Globus pallidus (tissue), 1 donor: ENCODE measurements at regions not wholly inside any gene's neighbourhood (a gene's known extent, or its start where the extent isn't known, plus 50 kb on each side); places are given as distances from the start of the nearest gene placed in this dataset.
A peak's percentile ranks its signal among the peaks of the same experiment; 100 is the strongest.
"Not testable (repeated sequence)": the region's sequence is repeated elsewhere in the genome, so short reads cannot be mapped to it uniquely, and the experiment has no call there.

ENCODE experiments used
- DNase-seq: peaks from one replicate; pipeline ENCODE4 v3.0.0-alpha.2; 2015; ENCODE audit warnings: low spot score

DNA sequence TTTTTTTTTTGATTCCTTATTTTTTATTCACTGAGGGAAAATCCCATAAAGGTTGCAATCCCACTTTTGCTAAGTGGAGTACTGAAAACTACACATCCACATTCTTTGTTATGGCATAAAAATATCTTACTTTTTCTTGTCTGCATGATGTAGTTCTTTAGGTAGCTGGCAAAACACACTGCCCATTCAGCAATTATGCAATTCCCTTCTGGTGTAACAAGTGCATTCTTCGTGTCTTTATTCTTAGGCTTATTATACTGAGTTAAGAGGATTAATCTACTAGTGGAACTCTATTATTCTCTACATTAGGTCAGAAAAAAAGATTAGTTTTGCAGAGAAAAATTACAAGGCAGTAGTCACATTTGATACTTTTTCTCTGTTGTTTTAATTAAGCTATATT is 403.8 kb upstream of the GBE1 start:
- DNase-seq, result no peak

DNA sequence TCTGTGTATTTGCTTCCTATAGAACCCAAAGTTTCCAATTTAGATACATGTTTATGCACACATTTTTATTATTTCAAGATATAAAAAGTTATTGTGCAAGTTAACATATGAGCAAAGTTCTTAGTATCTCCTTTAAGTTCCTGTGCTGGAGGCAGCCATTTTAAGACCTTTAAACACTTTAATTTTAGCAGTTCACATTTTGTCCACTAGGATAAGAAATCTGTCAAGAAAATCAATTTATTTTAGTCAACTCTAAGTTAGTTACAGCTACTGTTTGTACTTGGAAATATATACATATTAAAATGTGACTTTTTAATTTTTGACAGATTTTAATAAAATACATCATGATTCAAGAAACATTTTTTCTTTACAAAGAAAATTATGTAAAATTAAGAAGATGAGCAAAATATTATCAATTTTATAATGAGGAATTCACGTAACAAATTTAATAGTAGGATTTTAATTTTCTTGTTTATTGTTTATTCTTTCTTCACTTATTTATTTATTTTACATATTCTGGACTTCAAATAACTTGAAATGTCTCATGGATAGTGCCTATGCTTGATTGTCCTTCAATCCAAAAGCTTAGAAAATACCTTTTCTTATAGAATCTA is 402.6 kb upstream of the GBE1 start:
- no peak for DNase-seq

DNA sequence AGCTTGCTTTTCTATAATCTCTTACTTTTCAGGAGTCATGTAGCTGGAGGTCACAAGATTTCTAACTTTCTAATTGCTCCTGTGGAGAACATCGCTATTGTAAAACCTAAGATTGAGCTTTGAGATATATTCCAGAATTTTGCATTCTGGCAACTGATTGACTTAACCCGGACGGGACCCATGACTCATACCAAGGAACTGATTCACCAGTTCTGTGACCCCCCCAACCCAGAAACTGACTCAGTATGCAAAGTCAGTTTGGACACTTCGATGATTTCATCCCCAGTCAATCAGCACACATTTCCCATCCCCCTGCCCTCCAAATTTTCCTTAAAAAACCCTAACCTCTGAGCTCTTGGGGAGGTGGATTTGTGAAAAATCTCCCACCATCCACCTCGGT is 396.5 kb upstream of the GBE1 start:
- DNase-seq, result no peak

DNA sequence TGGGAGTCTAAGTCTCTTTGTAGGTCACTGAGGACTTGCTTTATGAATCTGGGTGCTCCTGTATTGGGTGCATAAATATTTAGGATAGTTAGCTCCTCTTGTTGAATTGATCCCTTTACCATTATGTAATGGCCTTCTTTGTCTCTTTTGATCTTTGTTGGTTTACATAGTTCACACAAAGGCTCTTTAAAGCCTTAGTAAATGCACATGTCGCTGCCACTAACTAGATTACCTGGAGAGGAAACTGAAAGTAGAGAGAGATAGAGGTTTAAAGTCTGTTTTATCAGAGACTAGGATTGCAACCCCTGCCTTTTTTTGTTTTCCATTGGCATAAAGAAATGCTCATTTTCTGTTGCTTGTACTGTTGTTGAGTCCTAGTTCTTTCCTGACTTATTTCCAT is 392.4 kb upstream of the GBE1 start:
- DNase-seq, result not testable (repeated sequence)

DNA sequence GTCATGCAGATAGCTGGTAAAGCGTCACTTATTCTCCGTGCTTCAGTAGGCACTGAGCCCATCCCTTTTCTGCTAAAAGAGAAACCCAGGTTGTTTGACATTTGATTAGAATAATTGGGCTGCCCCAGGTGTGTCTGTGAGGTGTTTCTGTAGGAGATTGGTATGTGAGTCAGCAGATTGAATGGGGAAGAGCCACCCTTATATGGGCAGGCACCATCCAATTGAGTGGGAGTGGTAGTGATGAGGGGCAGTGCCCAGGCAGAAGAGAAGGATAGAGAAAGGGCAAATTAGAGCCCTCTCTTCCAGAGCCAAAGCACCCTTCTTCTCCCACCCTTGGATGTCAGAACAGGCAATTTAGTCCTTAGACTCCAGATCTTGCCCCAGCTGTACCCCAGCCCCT is 384.3 kb upstream of the GBE1 start:
- DNase-seq, result no peak

DNA sequence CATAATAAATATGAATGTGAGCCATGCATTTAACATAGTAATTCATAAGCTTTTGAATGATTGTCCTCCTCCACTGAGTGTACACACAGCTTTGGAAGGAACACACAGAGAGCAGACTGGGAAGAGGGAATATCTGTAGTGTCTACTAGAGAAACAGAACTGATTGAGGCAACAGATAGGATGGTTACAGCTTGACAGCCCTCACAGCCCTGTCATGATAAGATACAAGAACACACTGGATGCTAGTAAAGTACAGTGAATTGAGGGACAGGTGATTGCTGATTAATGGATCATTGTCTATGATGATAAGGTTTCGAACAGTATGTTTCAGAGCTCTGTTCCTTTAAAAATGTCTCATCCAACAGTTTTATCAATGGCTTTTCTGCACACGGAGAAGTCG is 383.4 kb upstream of the GBE1 start:
- DNase-seq, result no peak

DNA sequence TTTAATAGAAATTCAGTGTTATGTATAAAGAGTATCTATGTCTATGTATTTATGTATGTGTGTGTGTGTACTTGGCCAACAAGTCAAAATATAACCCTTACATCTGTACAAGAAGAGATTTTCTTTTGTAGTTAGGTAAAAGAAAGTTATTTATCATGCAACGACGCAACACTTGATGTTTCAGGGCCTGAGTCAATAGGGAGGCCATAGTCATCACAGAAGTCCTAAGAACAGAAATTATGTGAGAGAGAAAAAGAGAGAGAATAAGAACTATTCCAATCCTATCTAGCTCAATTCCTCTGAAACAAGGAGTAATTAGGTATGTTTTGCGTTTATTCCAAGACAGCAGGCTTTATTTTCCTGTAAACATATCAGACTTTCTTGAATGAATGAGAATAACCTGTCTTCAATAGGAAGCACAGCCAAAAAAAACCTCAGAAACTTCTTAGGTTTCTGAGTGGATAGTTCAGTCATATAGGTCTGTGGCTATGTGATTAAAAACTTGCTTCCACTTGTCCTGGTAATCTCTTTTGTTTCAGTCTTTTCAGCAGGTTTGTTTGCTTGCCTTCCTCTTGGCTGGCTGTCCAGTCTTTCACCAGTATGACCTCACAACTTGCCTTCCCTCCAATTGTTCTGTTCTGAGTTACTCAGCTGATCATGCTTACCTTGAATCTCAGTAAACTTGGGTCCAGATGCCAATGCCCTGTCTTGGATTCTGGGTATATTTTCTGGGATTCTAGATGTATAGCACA is 382.4 kb upstream of the GBE1 start:
- DNase-seq, result no peak

DNA sequence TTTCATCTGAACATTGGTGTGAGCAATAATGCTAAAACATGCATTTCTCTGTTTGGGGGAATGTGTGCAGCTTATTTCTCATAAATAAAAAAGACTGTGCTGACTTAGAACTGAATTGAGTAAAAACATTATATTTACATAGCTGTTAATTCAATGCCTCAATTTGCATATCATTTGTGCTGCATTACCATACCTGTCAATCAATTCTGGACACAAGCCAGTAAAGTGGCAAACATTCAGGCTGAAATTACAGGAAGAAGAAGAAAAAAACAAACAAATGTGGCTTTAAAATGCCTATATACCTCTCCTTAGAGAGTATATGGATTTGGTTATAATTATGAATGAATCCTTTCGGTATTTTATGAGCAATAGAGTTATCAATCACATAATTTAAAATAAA is 380.1 kb upstream of the GBE1 start:
- no peak for DNase-seq

DNA sequence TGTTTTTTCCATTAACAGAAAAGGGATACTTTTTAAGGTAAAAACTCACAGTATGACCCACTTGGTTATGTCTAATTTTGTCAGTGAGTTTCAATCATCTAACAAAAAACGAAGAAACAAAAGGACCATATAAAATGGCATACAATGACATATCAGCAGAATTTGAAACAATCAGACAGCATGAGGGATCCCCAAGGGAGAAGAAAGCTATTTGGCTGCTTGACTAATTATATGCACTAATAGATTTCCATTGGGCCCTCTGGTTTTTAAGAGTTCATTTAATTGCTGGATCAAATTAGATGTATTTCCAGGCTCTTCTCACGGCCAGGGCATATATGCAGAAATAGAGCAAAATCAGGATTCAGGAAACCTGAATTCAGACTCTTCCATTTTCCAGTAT is 376.4 kb upstream of the GBE1 start:
- DNase-seq, result no peak

DNA sequence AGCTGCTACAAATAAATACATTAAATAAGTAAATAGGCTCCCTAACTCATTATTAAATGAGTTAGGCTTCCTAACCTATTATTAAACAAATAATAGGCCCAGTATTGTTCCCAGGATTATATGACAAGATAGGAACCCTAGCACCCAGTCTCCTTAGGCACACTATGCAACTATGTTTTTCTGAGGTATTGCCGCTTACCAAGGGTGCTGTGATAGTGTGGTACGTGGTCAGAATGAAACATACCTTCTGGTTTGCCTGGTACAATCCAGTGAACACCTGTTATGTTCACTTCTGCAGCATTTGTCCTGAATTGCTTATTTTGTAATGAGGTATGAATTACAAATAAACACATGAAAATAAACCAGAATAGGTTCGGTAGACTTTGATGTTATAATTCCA is 375.6 kb upstream of the GBE1 start:
- DNase-seq, result no peak

DNA sequence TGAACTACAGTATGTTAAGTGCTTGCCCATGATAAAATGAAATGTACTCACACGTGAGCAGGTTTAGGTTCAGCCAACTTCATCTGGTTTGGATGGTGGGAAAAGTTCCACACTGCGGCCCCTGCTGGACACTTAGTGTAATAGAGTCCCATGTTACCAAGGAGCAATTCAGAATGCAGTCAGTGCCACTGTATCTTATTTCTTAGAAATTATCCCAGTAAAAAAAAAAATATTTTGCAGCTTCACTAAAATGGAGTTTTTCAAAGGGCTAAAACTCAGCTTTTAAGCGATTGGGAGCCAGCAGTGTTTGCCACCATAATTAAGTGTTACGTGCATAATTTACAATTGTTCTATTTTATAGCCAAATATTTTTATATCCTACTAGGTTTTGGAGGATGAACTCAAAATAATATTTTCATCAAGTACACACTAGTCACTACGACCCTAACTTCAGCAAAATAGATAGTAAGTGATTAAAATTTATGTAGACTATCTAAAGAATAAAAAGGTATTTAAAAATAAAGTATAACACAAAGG is 371.7 kb upstream of the GBE1 start:
- DNase-seq, result peak; percentile 33

DNA sequence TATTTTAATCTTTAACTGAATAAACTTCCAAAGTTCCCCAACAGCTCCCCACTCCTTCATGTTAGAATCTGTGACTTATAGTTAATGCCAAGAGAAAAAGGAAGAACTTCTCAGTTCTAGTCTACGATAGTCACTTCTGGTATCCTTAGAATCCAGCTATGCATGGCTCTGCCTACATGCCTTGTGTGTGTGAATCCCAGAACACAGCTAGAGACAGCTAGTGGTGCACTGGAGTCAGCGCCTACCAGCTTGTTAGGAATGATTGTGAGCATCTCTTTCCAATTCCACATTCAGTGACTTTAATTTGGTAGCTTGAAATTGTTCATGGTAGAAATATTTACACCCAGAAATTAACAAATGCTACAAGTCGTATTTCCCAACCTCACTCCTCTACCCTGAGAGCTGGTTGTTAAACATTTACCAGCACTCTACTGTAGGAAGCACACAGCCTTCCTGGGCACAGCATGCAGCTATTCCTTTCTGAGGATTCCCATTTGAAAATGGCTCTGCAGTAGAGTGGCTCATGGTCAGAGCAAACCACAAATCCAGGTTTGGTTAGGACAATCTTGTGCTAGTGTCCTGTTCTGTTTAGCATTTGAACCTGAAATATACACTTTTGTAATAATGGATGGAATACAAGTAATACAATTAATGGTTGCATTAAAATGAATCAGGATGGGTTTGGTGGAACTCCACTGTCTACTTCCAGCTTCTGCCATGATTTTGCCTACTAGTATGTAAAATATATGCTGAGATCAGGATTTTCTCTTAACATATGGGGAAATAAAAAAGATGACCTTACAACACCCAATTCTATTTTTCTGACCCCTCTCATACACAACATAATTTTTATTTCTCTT is 371.0 kb upstream of the GBE1 start:
- DNase-seq, result no peak

DNA sequence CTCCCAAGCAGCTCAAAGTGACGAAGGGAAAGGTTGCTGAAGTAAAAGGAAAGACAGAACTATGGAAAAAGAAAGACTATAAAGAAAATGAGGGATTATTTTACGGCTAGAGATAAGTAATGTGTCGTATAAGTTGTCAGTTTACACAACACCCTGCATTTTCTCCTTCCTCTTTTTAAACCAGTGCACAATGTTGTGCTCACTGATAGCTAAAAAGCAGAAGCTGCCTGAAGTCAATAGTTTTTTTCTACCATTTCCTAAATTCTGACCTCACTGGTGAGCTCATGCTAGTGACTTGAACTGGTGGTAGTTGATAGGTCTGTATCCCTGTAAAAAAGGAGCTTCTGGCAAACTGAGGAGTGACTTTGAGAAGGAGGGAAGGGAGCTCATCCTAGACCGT is 368.6 kb upstream of the GBE1 start:
- DNase-seq, result peak; percentile 27

DNA sequence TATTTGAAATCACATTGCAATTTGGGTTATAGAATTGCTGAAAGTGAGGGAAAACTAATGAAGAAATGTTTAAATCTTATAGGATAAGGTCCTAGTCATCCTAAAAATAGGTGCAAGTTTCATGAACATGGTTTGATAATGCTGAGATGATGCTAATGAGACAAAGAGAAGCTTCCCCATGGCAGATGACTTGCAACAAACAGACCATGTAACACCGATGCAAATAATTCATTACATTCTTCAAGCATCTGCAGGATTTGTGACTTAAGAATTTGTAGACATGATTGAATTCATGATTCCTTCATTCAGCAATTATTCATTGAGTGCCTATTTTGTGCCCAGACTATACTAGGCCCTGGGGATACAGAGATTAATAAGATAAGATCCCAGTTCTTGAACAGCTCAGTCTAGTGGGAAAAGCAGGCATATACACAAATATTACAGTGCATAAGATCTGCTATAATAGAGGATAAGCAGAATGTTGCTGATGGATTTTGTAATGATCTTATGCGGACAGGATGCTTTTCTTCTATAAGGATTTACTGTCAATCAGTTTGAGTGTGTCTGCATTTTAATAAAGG is 367.9 kb upstream of the GBE1 start:
- no peak for DNase-seq

DNA sequence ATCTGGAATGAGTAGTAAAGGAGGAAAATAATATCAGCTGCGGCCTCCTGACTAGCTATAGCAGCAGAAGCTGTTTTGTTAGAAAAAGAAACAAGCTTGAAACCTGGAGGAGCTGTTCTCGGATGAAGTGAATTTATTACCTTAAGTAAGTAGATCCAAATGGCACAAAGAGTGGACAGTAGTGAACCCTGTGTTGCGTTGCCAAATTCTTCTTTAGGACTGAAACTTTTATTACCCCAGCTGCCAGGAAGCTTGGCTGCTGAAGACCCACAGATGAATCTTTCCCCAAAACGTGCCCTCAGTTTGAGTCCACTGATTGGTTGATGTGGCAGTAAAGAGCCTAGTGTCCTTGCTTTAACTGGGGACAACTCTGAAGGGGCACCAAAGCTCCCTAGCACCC is 366.8 kb upstream of the GBE1 start:
- DNase-seq, result no peak

DNA sequence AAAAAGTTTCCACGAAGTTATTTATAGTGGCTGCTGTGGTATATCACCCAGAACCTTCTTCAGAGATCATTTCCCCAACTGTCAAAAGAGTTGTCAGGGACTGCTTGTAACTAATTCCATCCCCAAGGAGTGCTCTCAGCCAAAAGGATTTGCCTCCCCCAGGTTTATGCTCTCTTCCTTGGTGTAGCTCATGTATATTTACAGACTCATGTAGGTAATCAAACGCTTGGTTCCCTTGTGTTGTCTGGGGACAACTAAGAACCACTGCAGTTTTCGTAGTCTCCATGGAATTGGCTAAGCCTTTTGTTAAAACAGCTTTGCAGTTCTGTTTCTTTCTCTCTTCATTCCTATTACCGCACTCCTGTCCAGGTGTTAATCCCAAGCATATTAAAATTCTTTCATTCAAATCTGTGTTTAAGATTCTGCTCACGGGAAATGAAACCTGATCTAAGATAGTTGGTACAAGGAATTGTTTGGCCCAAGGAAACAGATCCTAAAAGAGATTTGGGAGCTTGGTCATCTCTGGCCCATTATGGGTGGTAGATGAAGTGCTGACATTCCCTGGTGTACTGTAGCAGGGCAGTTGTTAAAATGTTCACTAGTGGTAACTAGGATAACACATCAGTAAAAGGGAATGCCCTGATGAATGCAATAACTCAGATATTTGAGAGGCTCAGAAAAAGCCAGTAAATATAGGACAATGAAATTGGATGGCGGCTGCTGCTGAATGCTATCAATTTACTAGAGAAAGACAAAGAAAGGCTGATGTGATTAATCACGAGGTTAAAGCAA is 361.3 kb upstream of the GBE1 start:
- DNase-seq, result no peak

DNA sequence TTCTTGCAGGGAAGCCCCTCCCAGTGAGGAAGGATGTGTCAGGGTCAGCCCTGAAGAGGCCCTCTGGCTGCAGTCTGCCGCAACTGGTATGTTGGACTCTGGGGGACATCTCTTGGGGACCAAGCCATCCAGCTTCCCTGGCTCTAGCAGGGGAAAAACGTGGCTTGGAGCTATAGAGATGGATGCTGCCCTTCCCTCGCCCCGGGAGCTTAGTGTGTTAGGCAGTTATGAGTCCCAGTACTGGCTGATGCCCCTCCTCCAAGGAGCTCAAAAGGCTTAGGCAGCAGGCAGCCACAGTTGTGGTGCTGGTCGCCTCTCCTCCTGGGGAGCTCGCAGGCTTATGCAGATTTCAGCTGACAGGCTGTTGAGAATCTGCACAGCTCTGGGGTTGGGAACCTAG is 353.1 kb upstream of the GBE1 start:
- no peak for DNase-seq

DNA sequence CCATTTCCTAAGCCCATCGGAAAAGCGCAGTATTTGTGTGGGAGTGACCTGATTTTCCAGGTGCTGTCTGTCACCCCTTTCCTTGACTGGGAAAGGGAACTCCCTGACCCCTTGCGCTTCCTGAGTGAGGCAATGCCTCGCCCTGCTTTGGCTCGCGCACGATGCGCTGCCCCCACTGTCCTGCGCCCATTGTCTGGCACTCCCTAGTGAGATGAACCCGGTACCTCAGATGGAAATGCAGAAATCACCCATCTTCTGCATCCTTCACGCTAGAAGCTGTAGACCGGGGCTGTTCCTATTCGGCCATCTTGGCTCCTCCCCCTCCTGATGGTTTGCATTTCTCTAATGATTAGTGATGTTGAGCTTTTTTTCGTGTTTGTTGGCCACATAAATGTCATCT is 349.3 kb upstream of the GBE1 start:
- not testable (repeated sequence) for DNase-seq

DNA sequence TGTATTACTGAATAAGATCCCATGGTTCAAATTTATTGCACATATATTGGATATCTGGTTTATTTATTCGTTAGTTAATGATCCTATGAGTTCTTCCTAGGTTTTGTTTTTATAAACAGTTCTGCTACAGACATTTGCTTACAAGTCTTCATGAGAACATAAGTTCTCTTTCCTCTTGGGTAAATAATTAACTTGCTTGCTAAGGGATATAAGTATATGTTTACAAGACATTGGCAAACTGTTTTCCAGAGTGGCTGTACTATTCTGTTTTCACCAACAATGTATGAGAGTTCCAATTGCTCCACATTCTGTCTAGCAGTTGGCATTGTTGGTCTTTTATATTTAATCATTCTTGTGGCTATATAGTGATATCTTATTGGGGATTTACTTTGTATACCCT is 341.8 kb upstream of the GBE1 start:
- DNase-seq, result no peak

DNA sequence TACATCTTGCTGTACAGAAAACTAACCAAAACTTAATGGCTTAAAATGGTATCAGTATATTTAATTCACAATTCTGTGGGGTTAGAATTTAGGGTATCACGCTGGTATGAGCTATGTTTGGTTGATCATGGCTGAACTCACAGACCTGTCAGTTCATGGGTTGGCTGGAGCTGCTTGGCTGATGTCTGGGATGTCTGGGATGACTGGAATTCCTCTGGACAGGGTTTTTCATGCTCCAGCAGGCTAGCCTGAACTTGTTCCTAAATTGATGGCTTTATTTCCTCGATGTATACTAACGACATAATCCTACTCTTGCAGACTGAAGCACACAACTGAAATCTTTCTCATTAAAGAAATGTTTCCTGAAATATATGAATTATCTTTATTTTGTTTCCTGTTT is 338.9 kb upstream of the GBE1 start:
- DNase-seq, result no peak

DNA sequence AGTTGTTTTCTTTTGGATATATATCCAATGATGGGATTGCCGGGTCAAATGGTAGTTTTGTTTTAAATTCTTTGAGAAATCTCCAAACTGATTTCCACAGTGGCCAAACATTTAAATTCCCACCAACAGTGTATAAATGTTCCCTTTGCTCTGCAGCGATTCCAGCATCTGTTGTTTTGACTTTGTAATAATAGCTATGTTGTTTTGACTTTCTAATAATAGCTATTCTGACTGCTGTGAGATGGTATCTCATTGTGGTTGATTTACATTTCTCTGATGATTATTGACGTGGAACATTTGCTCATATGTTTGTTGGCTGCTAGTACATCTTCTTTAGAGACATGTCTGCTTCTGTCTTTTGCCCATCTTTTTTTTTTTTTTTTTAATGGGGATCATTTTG is 332.2 kb upstream of the GBE1 start:
- DNase-seq, result no peak

DNA sequence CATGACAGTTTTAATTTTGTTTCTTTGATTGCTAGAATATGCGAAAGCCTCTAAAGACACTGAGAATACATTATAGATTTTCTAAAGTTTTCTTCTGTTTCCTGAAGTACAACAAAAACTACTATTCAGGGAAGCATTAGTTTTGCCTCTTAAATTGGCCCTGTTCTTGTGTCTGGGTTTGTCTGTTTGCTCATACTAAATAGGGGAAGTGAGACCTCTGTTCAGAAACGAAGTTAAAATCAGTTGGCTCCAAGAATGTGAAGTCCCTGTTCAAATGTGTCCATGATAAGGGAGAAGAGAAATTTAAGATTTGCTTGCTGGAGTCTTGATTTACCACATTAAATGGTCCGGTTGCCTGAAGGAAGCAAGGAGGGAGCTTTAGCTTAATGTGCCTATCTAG is 327.3 kb upstream of the GBE1 start:
- DNase-seq, result peak; percentile 33
